Central memory CD8-positive, alpha-beta T cell (primary cell): ENCODE measurements at regions not wholly inside any gene's neighbourhood (a gene's known extent, or its start where the extent isn't known, plus 50 kb on each side); places are given as distances from the start of the nearest gene placed in this dataset.

Source experiments
- ATAC-seq: fragments of 150-1000 bp; cut with Tn5 transposase; replicated peaks from 2 replicates; pipeline ENCODE4 v1.10.0; 2022; ENCODE audit warnings: mild to moderate bottlenecking, moderate FRiP score, moderate number of reproducible peaks; ENCODE audit not compliant: poor library complexity, severe bottlenecking; ENCODE audit errors: extremely low read depth
- DNase-seq, 2 donors: peaks; one replicate each; pipeline ENCODE4 v3.0.0; 2021; ENCODE audit warnings: low spot score in 2 of 2
- H3K27ac Mint-ChIP-seq: one replicate; pipeline ENCODE4 v1.8.0; 2022; ENCODE audit warnings: low read depth, mild to moderate bottlenecking, moderate library complexity, mixed read lengths
- H3K27me3 Mint-ChIP-seq: one replicate; pipeline ENCODE4 v1.8.0; 2022; ENCODE audit warnings: mixed read lengths
- H3K36me3 Mint-ChIP-seq: one replicate; pipeline ENCODE4 v1.8.0; 2022; ENCODE audit warnings: mild to moderate bottlenecking, moderate library complexity, mixed read lengths; ENCODE audit not compliant: insufficient read depth
- H3K4me1 Mint-ChIP-seq: one replicate; pipeline ENCODE4 v1.8.0; 2022; ENCODE audit warnings: mixed read lengths
- H3K4me3 Mint-ChIP-seq: one replicate; pipeline ENCODE4 v1.8.0; 2022; ENCODE audit warnings: mild to moderate bottlenecking, moderate library complexity, mixed read lengths
- H3K9me3 Mint-ChIP-seq: one replicate; pipeline ENCODE4 v1.8.0; 2022; ENCODE audit warnings: mixed read lengths

DNA sequence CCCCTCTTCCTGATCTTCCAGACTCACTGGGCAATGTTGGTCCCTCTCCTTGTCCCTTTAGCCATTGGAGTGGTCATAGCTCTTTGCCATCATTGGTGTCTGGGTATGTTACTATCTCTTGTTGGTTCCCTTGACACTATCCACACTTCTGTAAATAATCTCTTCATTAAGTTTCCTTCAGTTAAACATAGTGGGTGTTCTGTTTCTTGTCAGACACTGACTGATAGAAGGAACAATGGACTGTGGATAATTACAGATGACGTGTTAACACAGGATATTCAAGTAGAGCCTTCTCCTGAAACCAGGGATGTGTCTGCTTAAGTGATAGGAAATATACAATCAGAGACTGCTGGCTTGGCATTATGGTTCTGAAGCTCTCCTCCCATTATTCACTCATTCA, 458.3 kb upstream of the USP24 start:
- H3K36me3 Mint-ChIP-seq: no peaks in the 10 kb centered on the region
- peaks cover 13% of the 10 kb centered on the region for H3K27me3 Mint-ChIP-seq
- no peak overlapping the region for H3K27ac Mint-ChIP-seq
- ATAC-seq (no peak), DNase-seq (no peak)
- H3K4me1 Mint-ChIP-seq: no peaks in the 10 kb centered on the region
- no peaks in the 10 kb centered on the region for H3K9me3 Mint-ChIP-seq
- H3K4me3 Mint-ChIP-seq: no peak overlapping the region

GRCh38 chr1:55670331-55671082, 455.3 kb upstream of the USP24 start:
- H3K4me1 Mint-ChIP-seq: no peaks in the 10 kb centered on the region
- DNase-seq (no peak), ATAC-seq (no peak)
- H3K4me3 Mint-ChIP-seq: no peak overlapping the region
- no peaks in the 10 kb centered on the region for H3K9me3 Mint-ChIP-seq
- peaks cover 6% of the 10 kb centered on the region for H3K27me3 Mint-ChIP-seq
- no peaks in the 10 kb centered on the region for H3K36me3 Mint-ChIP-seq
- no peak overlapping the region for H3K27ac Mint-ChIP-seq

DNA sequence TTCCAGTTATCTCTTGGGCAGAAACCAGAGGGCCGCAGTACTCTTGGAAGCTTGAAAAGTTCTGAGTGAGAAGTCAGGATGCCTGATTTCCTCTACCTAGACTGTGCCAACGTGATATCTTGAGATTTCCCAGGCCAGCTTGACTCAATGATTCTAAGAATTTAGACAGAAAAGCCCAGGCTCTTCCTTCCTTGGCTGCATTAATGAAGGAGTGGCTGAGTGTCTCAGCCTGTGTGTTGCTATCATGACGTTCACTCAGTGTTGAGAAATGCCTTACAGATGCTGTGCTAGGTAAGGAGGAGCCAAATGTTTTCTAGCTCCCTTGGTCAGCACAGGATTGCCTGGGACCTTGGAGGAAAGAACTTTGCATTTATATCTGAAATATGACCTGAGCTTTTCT, 454.1 kb upstream of the USP24 start:
- Mint-ChIP-seq H3K4me1 (no peaks in the 10 kb centered on the region), H3K27me3 (peaks cover 6% of the 10 kb centered on the region), H3K9me3 (no peaks in the 10 kb centered on the region), H3K27ac (no peak overlapping the region), H3K4me3 (no peak overlapping the region), H3K36me3 (no peaks in the 10 kb centered on the region)
- DNase-seq: no peak
- no peak for ATAC-seq

- ATAC-seq (no peak), DNase-seq (no peak)
- Mint-ChIP-seq H3K27ac (no peak overlapping the region), H3K9me3 (peaks cover 4% of the 10 kb centered on the region), H3K36me3 (no peaks in the 10 kb centered on the region), H3K27me3 (peaks cover 13% of the 10 kb centered on the region), H3K4me1 (no peaks in the 10 kb centered on the region), H3K4me3 (no peak overlapping the region)
These were observed 447.7 kb upstream of the USP24 start for GRCh38 chr1:55662875-55663274.

DNA sequence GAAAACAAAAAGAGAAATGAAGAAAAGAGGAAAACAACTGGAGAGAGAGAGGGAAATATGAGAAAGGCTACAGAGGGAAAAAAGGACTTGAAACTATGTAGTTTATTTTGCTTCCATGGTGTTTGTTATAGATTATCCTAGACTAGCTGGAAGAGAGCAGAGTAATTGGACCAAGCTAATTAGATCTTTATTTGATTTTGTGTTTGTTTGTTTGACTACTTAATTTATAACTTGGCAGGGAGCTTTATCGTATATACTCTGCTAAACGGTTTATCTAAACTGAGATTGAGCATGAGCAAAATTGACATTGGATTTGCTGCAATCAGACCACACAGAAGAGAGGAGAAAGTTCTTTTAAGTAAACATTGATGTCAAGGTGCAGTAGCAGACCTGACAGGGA, 443.8 kb upstream of the USP24 start:
- no peak for DNase-seq
- no peak overlapping the region for H3K27ac Mint-ChIP-seq
- H3K27me3 Mint-ChIP-seq: peaks cover 18% of the 10 kb centered on the region
- no peak for ATAC-seq
- H3K9me3 Mint-ChIP-seq: peaks cover 4% of the 10 kb centered on the region
- H3K4me3 Mint-ChIP-seq: no peak overlapping the region
- no peaks in the 10 kb centered on the region for H3K36me3 Mint-ChIP-seq
- H3K4me1 Mint-ChIP-seq: no peaks in the 10 kb centered on the region

- Mint-ChIP-seq H3K27me3 (peaks cover 18% of the 10 kb centered on the region), H3K4me3 (no peak overlapping the region), H3K9me3 (peaks cover 5% of the 10 kb centered on the region), H3K4me1 (no peaks in the 10 kb centered on the region), H3K36me3 (no peaks in the 10 kb centered on the region), H3K27ac (no peak overlapping the region)
- ATAC-seq: no peak
- no peak for DNase-seq
These were observed 439.6 kb upstream of the USP24 start for GRCh38 chr1:55654750-55655149.

DNA sequence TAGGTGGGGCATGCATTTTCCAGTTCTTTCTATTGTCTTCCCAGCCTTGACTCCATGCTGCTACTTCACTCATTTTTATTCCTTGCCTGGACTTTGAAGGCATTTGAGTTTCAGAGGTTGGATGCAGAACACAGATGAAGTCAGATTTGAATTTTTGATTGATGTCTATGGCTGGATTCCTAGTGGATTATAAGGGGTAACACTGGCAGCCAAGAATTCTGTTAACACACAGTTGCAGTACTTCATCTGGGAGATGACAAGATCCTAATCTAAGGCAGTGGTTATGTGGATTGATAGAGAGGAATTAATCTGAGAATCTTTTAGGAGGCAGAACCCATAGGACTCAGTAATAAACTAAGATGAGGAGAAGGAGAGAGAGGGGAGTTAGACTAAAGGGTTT, 439.0 kb upstream of the USP24 start:
- ATAC-seq (no peak), DNase-seq (no peak)
- Mint-ChIP-seq H3K36me3 (no peaks in the 10 kb centered on the region), H3K9me3 (peaks cover 5% of the 10 kb centered on the region), H3K27ac (no peak overlapping the region), H3K4me1 (no peaks in the 10 kb centered on the region), H3K4me3 (no peak overlapping the region), H3K27me3 (peaks cover 18% of the 10 kb centered on the region)

GRCh38 chr1:55650444-55650843, 435.3 kb upstream of the USP24 start:
- Mint-ChIP-seq H3K4me1 (no peaks in the 10 kb centered on the region), H3K36me3 (no peaks in the 10 kb centered on the region), H3K9me3 (peaks cover 5% of the 10 kb centered on the region), H3K27ac (no peak overlapping the region), H3K27me3 (no peaks in the 10 kb centered on the region), H3K4me3 (no peak overlapping the region)
- DNase-seq (no peak), ATAC-seq (no peak)

- ATAC-seq (no peak), DNase-seq (no peak)
- Mint-ChIP-seq H3K4me1 (no peaks in the 10 kb centered on the region), H3K4me3 (no peak overlapping the region), H3K36me3 (no peaks in the 10 kb centered on the region), H3K27me3 (peaks cover under 1% of the 10 kb centered on the region), H3K27ac (no peak overlapping the region), H3K9me3 (peaks cover 5% of the 10 kb centered on the region)
These were observed 431.0 kb upstream of the USP24 start for GRCh38 chr1:55646181-55646580.

DNA sequence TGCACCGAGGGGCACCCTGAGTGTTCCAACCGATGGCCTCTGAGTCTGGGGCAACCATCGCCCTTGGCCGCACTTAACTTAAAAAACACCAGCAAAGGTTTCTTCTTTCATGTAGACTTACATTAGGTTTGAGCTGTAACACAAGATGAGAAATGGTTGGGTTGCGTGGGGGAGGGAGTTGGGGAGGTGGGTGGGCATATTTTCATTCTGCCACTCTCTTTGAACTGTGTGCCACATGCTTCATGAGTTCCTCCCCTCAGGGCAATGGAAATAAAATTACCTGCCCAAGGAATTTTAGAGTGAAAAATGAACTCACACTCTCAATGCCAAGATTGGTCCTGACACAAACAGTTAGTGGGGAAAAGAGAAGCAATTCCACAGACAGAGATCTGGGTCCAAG, 430.1 kb upstream of the USP24 start:
- no peaks in the 10 kb centered on the region for H3K4me1 Mint-ChIP-seq
- H3K27ac Mint-ChIP-seq: no peak overlapping the region
- peaks cover 3% of the 10 kb centered on the region for H3K9me3 Mint-ChIP-seq
- no peak for DNase-seq
- ATAC-seq: no peak
- H3K36me3 Mint-ChIP-seq: no peaks in the 10 kb centered on the region
- H3K27me3 Mint-ChIP-seq: peaks cover 9% of the 10 kb centered on the region
- H3K4me3 Mint-ChIP-seq: no peak overlapping the region

GRCh38 chr1:55641947-55642346, 426.8 kb upstream of the USP24 start:
- Mint-ChIP-seq H3K4me3 (no peak overlapping the region), H3K27me3 (peaks cover 11% of the 10 kb centered on the region), H3K9me3 (no peaks in the 10 kb centered on the region), H3K4me1 (no peaks in the 10 kb centered on the region), H3K36me3 (no peaks in the 10 kb centered on the region), H3K27ac (no peak overlapping the region)
- DNase-seq (no peak), ATAC-seq (no peak)

GRCh38 chr1:55640708-55641473, 425.7 kb upstream of the USP24 start:
- no peak overlapping the region for H3K27ac Mint-ChIP-seq
- H3K4me1 Mint-ChIP-seq: no peaks in the 10 kb centered on the region
- DNase-seq: no peak
- ATAC-seq: peak; percentile 52
- no peaks in the 10 kb centered on the region for H3K36me3 Mint-ChIP-seq
- peaks cover 11% of the 10 kb centered on the region for H3K27me3 Mint-ChIP-seq
- peak overlapping the region; percentile 52 for H3K4me3 Mint-ChIP-seq
- no peaks in the 10 kb centered on the region for H3K9me3 Mint-ChIP-seq

DNA sequence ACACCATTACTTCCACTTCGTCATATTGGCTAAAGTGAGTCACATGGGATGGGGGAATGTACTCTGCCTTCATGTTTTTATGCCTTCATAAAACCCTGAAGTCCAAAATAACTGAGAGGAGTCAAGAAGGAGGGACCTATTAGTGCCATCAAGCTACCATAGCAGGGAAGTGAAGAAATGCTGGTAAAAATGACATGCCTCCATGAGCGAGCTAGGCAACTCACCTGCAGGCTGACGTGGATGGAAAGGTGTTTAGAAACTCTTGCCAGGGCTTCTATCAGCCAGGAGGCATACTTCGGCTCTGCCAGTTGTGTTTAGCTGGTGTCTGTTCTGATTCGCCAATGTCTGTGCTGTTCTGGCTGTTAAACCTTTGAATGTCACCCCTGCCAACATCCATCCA, 424.4 kb upstream of the USP24 start:
- Mint-ChIP-seq H3K36me3 (no peaks in the 10 kb centered on the region), H3K4me3 (no peak overlapping the region), H3K27ac (no peak overlapping the region), H3K9me3 (no peaks in the 10 kb centered on the region), H3K27me3 (peaks cover 22% of the 10 kb centered on the region), H3K4me1 (no peaks in the 10 kb centered on the region)
- ATAC-seq: no peak
- no peak for DNase-seq
